GM12864 (cell line): ENCODE measurements at regions not wholly inside any gene's neighbourhood (a gene's known extent, or its start where the extent isn't known, plus 50 kb on each side); places are given as distances from the start of the nearest gene placed in this dataset.

Source experiments
- DNase-seq: peaks from one replicate; pipeline ENCODE4 v3.0.0-alpha.2; 2011; ENCODE audit warnings: low read depth
- H3K4me3 ChIP-seq: 2 replicates; pipeline ENCODE4 v1.5.1; 2011; ENCODE audit warnings: mild to moderate bottlenecking, low read depth, low read length, control low read depth
- CTCF ChIP-seq: IDR thresholded peaks from 2 replicates; pipeline ENCODE4 v1.5.1; 2011; ENCODE audit warnings: low read depth, mild to moderate bottlenecking, moderate library complexity, low read length, control low read depth, inconsistent platforms; ENCODE audit errors: missing control alignments

GRCh38 chr12:76249501-76249900 is 98.7 kb downstream of the BBS10 start:
- no peak for DNase-seq
- no peak overlapping the region for H3K4me3 ChIP-seq
- TF ChIP-seq CTCF = no peak

- H3K4me3 ChIP-seq = no peak overlapping the region
- TF ChIP-seq CTCF = no peak
Measured at GRCh38 chr12:76247992-76248391, 100.2 kb downstream of the BBS10 start.

GRCh38 chr12:76247026-76247646 is 101.1 kb downstream of the BBS10 start:
- H3K4me3 ChIP-seq = no peak overlapping the region
- TF ChIP-seq CTCF = no peak
- no peak for DNase-seq

More at GRCh38 chr12:76247992-76248391, 100.2 kb downstream of the BBS10 start:
- no peak for DNase-seq

- TF ChIP-seq CTCF = no peak
- H3K4me3 ChIP-seq = no peak overlapping the region
Measured at GRCh38 chr12:76246611-76247010, 101.6 kb downstream of the BBS10 start.

GRCh38 chr12:76244300-76244699 is 103.9 kb downstream of the BBS10 start:
- no peak for DNase-seq
- TF ChIP-seq CTCF = no peak
- H3K4me3 ChIP-seq = no peak overlapping the region

More at GRCh38 chr12:76246611-76247010, 101.6 kb downstream of the BBS10 start:
- DNase-seq = no peak

GRCh38 chr12:76242813-76243550 is 105.2 kb downstream of the BBS10 start:
- no peak overlapping the region for H3K4me3 ChIP-seq
- no peak for TF ChIP-seq CTCF
- no peak for DNase-seq
